ENCODE measurements at regions not wholly inside any gene's neighbourhood (a gene's known extent, or its start where the extent isn't known, plus 50 kb on each side); places are given as distances from the start of the nearest gene placed in this dataset.
A peak's percentile ranks its signal among the peaks of the same experiment; 100 is the strongest.
"Not testable (repeated sequence)": the region's sequence is repeated elsewhere in the genome, so short reads cannot be mapped to it uniquely, and the experiment has no call there.

DNA sequence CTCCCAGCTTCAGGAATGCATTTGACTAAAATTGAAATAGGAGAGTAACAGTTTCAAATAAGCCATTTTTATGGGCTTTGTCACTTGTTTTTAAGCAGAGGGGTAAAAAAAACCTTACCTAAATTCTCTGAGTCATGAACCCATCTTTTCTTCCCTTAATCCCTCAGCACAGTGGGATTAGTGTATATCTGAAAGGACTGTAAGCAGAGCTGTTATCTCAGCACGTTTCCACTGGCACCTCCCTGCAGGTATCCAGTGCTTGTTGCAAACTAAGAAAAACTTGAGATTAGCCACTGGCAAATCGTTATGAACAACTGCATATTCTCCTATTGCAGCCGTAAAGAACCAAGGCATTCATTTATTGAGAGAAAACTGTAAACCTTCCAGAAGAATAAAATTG lies 872.7 kb downstream of the EFNA5 start:
- Histone ChIP-seq H3K4me2 (no peak overlapping the region), H3K9me3 (no peaks in the 10 kb centered on the region; the same call in 1 of the 2 replicates), H3K9ac (no peak overlapping the region), H4K20me1 (no peaks in the 10 kb centered on the region), H3K4me1 (peaks cover 30% of the 10 kb centered on the region), H3K4me3 (no peak overlapping the region), H3K27ac (no peak overlapping the region), H3K36me3 (no peaks in the 10 kb centered on the region), H3K27me3 (no peaks in the 10 kb centered on the region)
- no peak for TF ChIP-seq Cebpa-rat (IDR thresholded peaks at IDR 0.05)

DNA sequence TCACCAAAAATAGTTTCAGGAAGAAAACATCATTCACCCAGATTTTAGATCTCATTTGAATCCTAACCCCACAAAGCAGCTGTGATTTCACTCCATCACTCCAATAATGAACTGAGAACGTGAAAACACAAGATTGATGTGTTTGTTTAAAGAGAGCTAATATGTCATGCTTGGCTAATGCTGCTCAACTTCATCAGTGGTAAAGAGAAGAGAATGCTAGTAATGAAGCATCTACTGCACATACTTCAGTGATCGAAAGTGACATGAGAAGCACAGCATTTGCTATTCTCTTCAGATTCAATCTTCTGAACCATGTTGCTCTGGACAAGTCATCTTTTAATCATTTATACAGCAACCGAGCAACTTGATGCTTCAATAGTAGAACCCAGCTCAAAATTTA lies 874.7 kb downstream of the EFNA5 start:
- no peaks in the 10 kb centered on the region for H4K20me1 ChIP-seq
- H3K4me2 ChIP-seq = no peak overlapping the region
- no peaks in the 10 kb centered on the region for H3K36me3 ChIP-seq
- no peak overlapping the region for H3K9ac ChIP-seq
- H3K4me1 ChIP-seq = peaks cover 14% of the 10 kb centered on the region
- H3K27me3 ChIP-seq = no peaks in the 10 kb centered on the region
- H3K27ac ChIP-seq = no peak overlapping the region
- no peaks in the 10 kb centered on the region for H3K9me3 ChIP-seq
- H3K4me3 ChIP-seq = no peak overlapping the region
- no peak for TF ChIP-seq Cebpa-rat (IDR thresholded peaks at IDR 0.05)

DNA sequence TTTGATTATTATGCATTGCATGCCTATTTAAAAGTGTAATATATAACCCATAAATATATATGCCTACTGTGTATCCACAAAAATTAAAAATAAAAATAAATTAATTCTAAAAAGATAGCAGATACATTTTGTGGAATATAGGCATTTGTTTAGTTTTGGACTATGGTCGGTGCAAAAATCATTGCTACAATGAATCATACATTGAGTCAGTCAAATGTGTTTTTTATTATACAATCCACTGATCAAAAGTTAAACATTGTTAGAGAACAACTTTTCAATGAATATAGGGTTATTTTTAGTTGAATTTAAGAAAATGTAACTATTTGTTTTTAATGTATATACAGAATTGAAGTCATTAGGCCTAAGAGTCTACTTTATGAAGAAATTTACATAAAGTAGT lies 885.9 kb downstream of the EFNA5 start:
- no peak overlapping the region for H3K4me3 ChIP-seq

GRCh38 chr5:106780355-106780754 lies 890.4 kb downstream of the EFNA5 start:
- Histone ChIP-seq H3K9me3 (no peaks in the 10 kb centered on the region), H3K4me2 (no peak overlapping the region), H3K9ac (no peak overlapping the region), H3K27ac (no peak overlapping the region), H3K4me3 (no peak overlapping the region), H3K36me3 (no peaks in the 10 kb centered on the region), H4K20me1 (no peaks in the 10 kb centered on the region), H3K27me3 (no peaks in the 10 kb centered on the region), H3K4me1 (peaks cover 3% of the 10 kb centered on the region)
- no peak for TF ChIP-seq Cebpa-rat (IDR thresholded peaks at IDR 0.05)

More for the DNA sequence above, 885.9 kb downstream of the EFNA5 start:
- TF ChIP-seq Cebpa-rat (IDR thresholded peaks at IDR 0.05) = no peak
- Histone ChIP-seq H3K4me2 (no peak overlapping the region), H3K27ac (no peak overlapping the region), H3K27me3 (no peaks in the 10 kb centered on the region), H3K9ac (no peak overlapping the region), H3K36me3 (no peaks in the 10 kb centered on the region), H3K9me3 (no peaks in the 10 kb centered on the region), H3K4me1 (peaks cover 22% of the 10 kb centered on the region), H4K20me1 (no peaks in the 10 kb centered on the region)

DNA sequence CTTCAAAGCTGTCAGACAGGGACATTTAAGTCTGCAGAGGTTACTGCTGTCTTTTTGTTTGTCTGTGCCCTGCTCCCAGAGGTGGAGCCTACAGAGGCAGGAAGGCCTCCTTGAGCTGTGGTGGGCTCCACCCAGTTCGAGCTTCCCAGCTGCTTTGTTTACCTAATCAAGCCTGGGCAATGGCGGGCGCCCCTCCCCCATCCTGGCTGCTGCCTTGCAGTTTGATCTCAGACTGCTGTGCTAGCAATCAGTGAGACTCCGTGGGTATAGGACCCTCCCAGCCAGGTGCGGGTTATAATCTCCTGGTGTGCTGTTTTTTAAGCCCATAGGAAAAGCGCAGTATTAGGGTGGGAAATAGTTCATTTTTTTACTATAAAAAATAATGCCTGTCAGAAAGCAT lies 894.2 kb downstream of the EFNA5 start:
- not testable (repeated sequence) for H3K4me1 ChIP-seq, H3K4me2 ChIP-seq, H4K20me1 ChIP-seq, H3K36me3 ChIP-seq, H3K9ac ChIP-seq, H3K27me3 ChIP-seq, H3K4me3 ChIP-seq, H3K27ac ChIP-seq, H3K9me3 ChIP-seq

GRCh38 chr5:106768392-106768791 lies 902.3 kb downstream of the EFNA5 start:
- Histone ChIP-seq H3K27ac (no peak overlapping the region), H3K9me3 (no peaks in the 10 kb centered on the region), H3K27me3 (no peaks in the 10 kb centered on the region), H4K20me1 (no peaks in the 10 kb centered on the region), H3K4me1 (no peaks in the 10 kb centered on the region), H3K4me2 (no peak overlapping the region), H3K36me3 (no peaks in the 10 kb centered on the region), H3K9ac (no peak overlapping the region), H3K4me3 (no peak overlapping the region)
- no peak for TF ChIP-seq Cebpa-rat (IDR thresholded peaks at IDR 0.05)

DNA sequence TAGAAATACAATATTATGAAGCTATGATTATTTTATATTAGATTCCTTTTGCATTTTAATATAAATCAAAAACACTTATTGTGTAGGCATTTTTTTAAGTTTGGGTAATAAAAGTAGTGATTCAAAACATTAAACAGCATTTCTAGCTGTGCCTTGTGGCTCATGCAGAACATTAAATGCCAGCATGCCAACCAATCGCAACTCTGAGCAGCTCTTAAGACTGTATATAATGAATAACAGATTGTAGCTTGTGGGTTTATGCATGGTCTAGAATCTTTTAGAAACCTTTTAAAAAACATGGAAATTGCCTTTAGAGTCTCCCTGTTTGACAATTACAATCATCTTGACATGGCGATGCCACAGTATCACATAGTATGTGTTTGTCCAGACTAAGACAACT lies 903.8 kb downstream of the EFNA5 start:
- no peaks in the 10 kb centered on the region for H3K27me3 ChIP-seq
- H4K20me1 ChIP-seq = no peaks in the 10 kb centered on the region
- TF ChIP-seq Cebpa-rat (IDR thresholded peaks at IDR 0.05) = no peak

GRCh38 chr5:106759581-106759980 lies 911.2 kb downstream of the EFNA5 start:
- peaks cover 15% of the 10 kb centered on the region for H3K4me1 ChIP-seq
- H3K27me3 ChIP-seq = no peaks in the 10 kb centered on the region
- H3K27ac ChIP-seq = no peak overlapping the region
- H3K4me3 ChIP-seq = no peak overlapping the region
- no peak overlapping the region for H3K4me2 ChIP-seq
- no peaks in the 10 kb centered on the region for H4K20me1 ChIP-seq
- no peaks in the 10 kb centered on the region for H3K9me3 ChIP-seq
- TF ChIP-seq Cebpa-rat (IDR thresholded peaks at IDR 0.05) = no peak
- H3K36me3 ChIP-seq = no peaks in the 10 kb centered on the region
- no peak overlapping the region for H3K9ac ChIP-seq

More for the DNA sequence above, 903.8 kb downstream of the EFNA5 start:
- no peaks in the 10 kb centered on the region for H3K4me1 ChIP-seq
- H3K4me2 ChIP-seq = no peak overlapping the region
- no peak overlapping the region for H3K27ac ChIP-seq
- H3K36me3 ChIP-seq = no peaks in the 10 kb centered on the region
- no peaks in the 10 kb centered on the region for H3K9me3 ChIP-seq
- H3K4me3 ChIP-seq = no peak overlapping the region
- H3K9ac ChIP-seq = no peak overlapping the region

- no peak overlapping the region for H3K4me3 ChIP-seq
- H4K20me1 ChIP-seq = no peaks in the 10 kb centered on the region
- H3K4me1 ChIP-seq = peaks cover 15% of the 10 kb centered on the region
- no peak for TF ChIP-seq Cebpa-rat (IDR thresholded peaks at IDR 0.05)
- H3K27ac ChIP-seq = no peak overlapping the region
- H3K9me3 ChIP-seq = no peaks in the 10 kb centered on the region
- H3K36me3 ChIP-seq = no peaks in the 10 kb centered on the region
- no peak overlapping the region for H3K9ac ChIP-seq
- H3K27me3 ChIP-seq = no peaks in the 10 kb centered on the region
- H3K4me2 ChIP-seq = no peak overlapping the region
Measured at GRCh38 chr5:106759152-106759551, 911.6 kb downstream of the EFNA5 start.

DNA sequence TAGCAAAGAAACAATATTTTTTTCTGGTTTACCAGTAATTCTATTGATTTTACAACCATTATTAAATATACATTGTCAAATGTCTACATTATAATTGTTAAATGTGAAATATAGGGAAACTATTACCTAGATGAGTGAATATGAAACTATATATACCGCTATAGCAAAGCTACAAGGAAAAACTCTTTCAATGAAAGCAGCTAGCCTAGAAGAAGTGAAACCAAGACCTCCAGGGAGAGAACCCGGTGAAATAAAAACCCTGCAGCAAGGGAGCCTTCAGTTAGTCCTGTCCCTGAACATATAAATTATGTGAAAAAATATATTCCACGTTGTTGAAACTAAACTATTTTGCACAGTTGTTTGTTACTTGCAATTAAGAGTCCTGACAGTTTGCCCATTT lies 913.1 kb downstream of the EFNA5 start:
- H3K9me3 ChIP-seq = no peaks in the 10 kb centered on the region
- H4K20me1 ChIP-seq = no peaks in the 10 kb centered on the region
- H3K4me2 ChIP-seq = no peak overlapping the region
- H3K4me1 ChIP-seq = peaks cover 15% of the 10 kb centered on the region
- H3K27me3 ChIP-seq = no peaks in the 10 kb centered on the region
- no peak overlapping the region for H3K27ac ChIP-seq
- no peak for TF ChIP-seq Cebpa-rat (IDR thresholded peaks at IDR 0.05)
- no peaks in the 10 kb centered on the region for H3K36me3 ChIP-seq
- H3K9ac ChIP-seq = no peak overlapping the region
- H3K4me3 ChIP-seq = no peak overlapping the region

DNA sequence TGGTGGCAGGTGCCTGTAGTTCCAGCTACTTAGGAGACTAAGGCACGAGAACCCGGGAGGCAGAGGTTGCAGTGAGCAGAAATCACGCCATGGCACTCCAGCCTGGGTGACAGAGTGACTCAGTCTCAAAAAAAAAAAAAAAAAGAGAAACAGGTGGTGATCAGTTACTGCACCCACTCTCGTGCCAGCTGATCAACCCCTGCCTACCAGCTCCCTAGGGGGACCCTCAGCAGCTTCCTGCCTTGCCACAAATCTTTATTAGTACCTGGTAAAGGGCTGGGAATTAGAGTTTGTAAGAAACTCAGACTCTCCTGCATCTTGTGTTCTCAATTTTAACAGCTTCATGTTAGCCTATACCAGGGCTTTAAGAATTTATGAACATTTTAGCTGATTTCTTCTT lies 914.9 kb downstream of the EFNA5 start:
- Histone ChIP-seq H3K4me1 (peaks cover 15% of the 10 kb centered on the region), H3K9ac (no peak overlapping the region), H3K4me2 (peak overlapping the region; percentile 49), H3K36me3 (no peaks in the 10 kb centered on the region), H3K9me3 (no peaks in the 10 kb centered on the region), H3K4me3 (no peak overlapping the region), H3K27ac (no peak overlapping the region), H4K20me1 (no peaks in the 10 kb centered on the region), H3K27me3 (no peaks in the 10 kb centered on the region)
- no peak for TF ChIP-seq Cebpa-rat (IDR thresholded peaks at IDR 0.05)
